GM12878 (cell line): ENCODE measurements at regions not wholly inside any gene's neighbourhood (a gene's known extent, or its start where the extent isn't known, plus 50 kb on each side); places are given as distances from the start of the nearest gene placed in this dataset.

ENCODE experiments used
- ATAC-seq: fragments of 200-7000 bp; cut with Tn5 transposase; 3 replicates; pipeline ENCODE4 v1.9.1; 2020; ENCODE audit warnings: mild to moderate bottlenecking, moderate library complexity
- BruUV-seq: library from RNA; stranded (reverse); fragments of 400-500 nt; replicated peaks from 2 replicates; lab custom pipeline; 2021; lab: Mats Ljungman, UMichigan
- CTCF ChIA-PET: fragments of 300-600 bp; sonication (Branson Sonifier 250); formaldehyde crosslinking; extraction: SDS; loops from one replicate; lab custom pipeline; 2021; ENCODE audit warnings: inconsistent platforms; lab: Yijun Ruan, JAX
- POLR2A ChIA-PET: fragments of 350-600 bp; formaldehyde crosslinking; extraction: SDS; loops from one replicate; lab custom pipeline; 2021; ENCODE audit warnings: inconsistent platforms; lab: Charles Lee
- RAD21 ChIA-PET: fragments of 300-600 bp; sonication (Branson Sonifier 250); formaldehyde crosslinking; loops from one replicate; lab custom pipeline; 2023; ENCODE audit warnings: antibody characterized with exemption; ENCODE audit not compliant: unreplicated experiment; lab: Charles Lee
- SMC1A ChIA-PET: fragments of 300-600 bp; sonication (Branson Sonifier 250); formaldehyde crosslinking; loops from one replicate; lab custom pipeline; 2023; ENCODE audit not compliant: unreplicated experiment, uncharacterized antibody; lab: Charles Lee
- DNase-seq: peaks from one replicate; pipeline ENCODE4 v3.0.0-alpha.2; 2011; ENCODE audit warnings: low read depth, low spot score
- FAIRE-seq: peaks from 3 replicates; lab custom pipeline; 2011; peaks lifted over from hg19 to GRCh38; lab: Jason Lieb, UNC
- H2AFZ ChIP-seq: 2 replicates; pipeline ENCODE4 v1.6.0; 2011; ENCODE audit warnings: low read depth, low read length, control low read depth; ENCODE audit not compliant: control insufficient read depth
- H3K27ac ChIP-seq: 2 replicates; pipeline ENCODE4 v1.5.1; 2011; ENCODE audit warnings: control low read depth; ENCODE audit not compliant: control insufficient read depth, insufficient read depth
- H3K27me3 ChIP-seq, 2 experiments: replicated peaks in 1 of 2; 2 replicates each; pipeline versions ENCODE4 v1.6.0 to v1.6.1; 2011; ENCODE audit warnings: low read length in 1 of 2; ENCODE audit not compliant: control insufficient read depth in 2 of 2, insufficient read depth in 2 of 2
- H3K36me3 ChIP-seq, 2 experiments: 2 replicates each; pipeline ENCODE4 v1.5.1; 2011; ENCODE audit warnings: low read length in 1 of 2; ENCODE audit not compliant: control insufficient read depth in 2 of 2, insufficient read depth in 2 of 2
- H3K4me1 ChIP-seq: 2 replicates; pipeline ENCODE4 v1.6.1; 2011; ENCODE audit warnings: mild to moderate bottlenecking, low read length, moderate library complexity, mixed read lengths; ENCODE audit not compliant: control insufficient read depth, insufficient read depth
- H3K4me2 ChIP-seq: 2 replicates; pipeline ENCODE4 v1.6.0; 2011; ENCODE audit warnings: control low read depth; ENCODE audit not compliant: control insufficient read depth, insufficient read depth
- H3K4me3 ChIP-seq: fragments of 200-600 bp; sonication (generic); 2 replicates; pipeline ENCODE4 v1.5.1; 2016
- H3K79me2 ChIP-seq: 2 replicates; pipeline ENCODE4 v1.6.0; 2011; ENCODE audit warnings: low read length; ENCODE audit not compliant: control insufficient read depth, insufficient read depth
- H3K9ac ChIP-seq: 2 replicates; pipeline ENCODE4 v1.8.0; 2011; ENCODE audit warnings: low read length, control low read depth, mixed read lengths; ENCODE audit not compliant: control insufficient read depth, insufficient read depth
- H3K9me3 ChIP-seq: replicated peaks from 3 replicates; pipeline ENCODE4 v1.5.1; 2011; ENCODE audit warnings: mild to moderate bottlenecking, low read length; ENCODE audit not compliant: control insufficient read depth, insufficient read depth
- H4K20me1 ChIP-seq: 2 replicates; pipeline ENCODE4 v1.6.0; 2011; ENCODE audit not compliant: control insufficient read depth, insufficient read depth
- KAT2A ChIP-seq: conservative IDR thresholded peaks from 2 replicates; pipeline ENCODE4 v1.6.1; 2011; ENCODE audit warnings: low read depth, low read length; ENCODE audit not compliant: control insufficient read depth
- TCF3 ChIP-seq: IDR thresholded peaks from 2 replicates; pipeline ENCODE4 v1.6.1; 2012; ENCODE audit warnings: low read depth, mild to moderate bottlenecking, low read length, borderline replicate concordance; ENCODE audit not compliant: insufficient read depth
- WGBS: methylation state at CpG from one replicate; pipeline ENCODE4 v1.1.6; 2016; ENCODE audit warnings: low lambda C conversion rate; ENCODE audit not compliant: insufficient replicate concordance, insufficient coverage; ENCODE audit errors: missing lambda C conversion rate; 5-methylcytosine and 5-hydroxymethylcytosine counted together
- in situ Hi-C: fragments of 300-500 bp; cut with MboI; formaldehyde crosslinking; loops from 9 replicates; pipeline ENCODE4 v1.14.3; 2018; ENCODE audit warnings: mixed read lengths
- intact Hi-C: fragments of 100-400 bp; cut with micrococcal nuclease; formaldehyde crosslinking; loops from one replicate; pipeline ENCODE4 v1.14.2; 2022; ENCODE audit not compliant: unreplicated experiment
- TF ChIP-seq, protein P1 (sequence below): fragments of 150-350 bp; IDR thresholded peaks from 2 replicates; pipeline ENCODE4 v1.6.1; 2016; ENCODE audit warnings: low read depth, low read length

DNA sequence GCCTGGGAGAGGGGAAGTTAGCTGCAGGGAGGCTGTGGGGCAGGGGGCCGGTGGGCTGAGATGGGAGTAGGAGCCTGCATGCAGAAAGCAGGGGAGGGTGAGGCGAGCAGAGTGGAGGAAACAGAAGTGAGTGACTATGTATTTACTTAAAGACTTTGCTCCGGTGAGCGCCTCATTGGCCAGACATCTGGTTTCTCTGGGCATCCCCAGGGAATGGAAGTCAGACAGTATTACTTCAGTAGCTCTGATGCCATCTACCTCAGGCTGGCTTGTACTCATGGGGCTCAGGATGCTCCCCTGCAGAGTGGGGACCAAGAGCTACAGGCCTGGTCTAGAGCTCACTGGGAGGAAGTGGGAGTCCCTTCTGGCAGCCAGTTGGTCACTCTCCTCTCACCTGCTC, 78.2 kb upstream of the ARAP3 start (continued):
- TF ChIP-seq, protein P1, sequence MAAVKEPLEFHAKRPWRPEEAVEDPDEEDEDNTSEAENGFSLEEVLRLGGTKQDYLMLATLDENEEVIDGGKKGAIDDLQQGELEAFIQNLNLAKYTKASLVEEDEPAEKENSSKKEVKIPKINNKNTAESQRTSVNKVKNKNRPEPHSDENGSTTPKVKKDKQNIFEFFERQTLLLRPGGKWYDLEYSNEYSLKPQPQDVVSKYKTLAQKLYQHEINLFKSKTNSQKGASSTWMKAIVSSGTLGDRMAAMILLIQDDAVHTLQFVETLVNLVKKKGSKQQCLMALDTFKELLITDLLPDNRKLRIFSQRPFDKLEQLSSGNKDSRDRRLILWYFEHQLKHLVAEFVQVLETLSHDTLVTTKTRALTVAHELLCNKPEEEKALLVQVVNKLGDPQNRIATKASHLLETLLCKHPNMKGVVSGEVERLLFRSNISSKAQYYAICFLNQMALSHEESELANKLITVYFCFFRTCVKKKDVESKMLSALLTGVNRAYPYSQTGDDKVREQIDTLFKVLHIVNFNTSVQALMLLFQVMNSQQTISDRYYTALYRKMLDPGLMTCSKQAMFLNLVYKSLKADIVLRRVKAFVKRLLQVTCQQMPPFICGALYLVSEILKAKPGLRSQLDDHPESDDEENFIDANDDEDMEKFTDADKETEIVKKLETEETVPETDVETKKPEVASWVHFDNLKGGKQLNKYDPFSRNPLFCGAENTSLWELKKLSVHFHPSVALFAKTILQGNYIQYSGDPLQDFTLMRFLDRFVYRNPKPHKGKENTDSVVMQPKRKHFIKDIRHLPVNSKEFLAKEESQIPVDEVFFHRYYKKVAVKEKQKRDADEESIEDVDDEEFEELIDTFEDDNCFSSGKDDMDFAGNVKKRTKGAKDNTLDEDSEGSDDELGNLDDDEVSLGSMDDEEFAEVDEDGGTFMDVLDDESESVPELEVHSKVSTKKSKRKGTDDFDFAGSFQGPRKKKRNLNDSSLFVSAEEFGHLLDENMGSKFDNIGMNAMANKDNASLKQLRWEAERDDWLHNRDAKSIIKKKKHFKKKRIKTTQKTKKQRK = no peak
- no peak for TF ChIP-seq KAT2A

DNA sequence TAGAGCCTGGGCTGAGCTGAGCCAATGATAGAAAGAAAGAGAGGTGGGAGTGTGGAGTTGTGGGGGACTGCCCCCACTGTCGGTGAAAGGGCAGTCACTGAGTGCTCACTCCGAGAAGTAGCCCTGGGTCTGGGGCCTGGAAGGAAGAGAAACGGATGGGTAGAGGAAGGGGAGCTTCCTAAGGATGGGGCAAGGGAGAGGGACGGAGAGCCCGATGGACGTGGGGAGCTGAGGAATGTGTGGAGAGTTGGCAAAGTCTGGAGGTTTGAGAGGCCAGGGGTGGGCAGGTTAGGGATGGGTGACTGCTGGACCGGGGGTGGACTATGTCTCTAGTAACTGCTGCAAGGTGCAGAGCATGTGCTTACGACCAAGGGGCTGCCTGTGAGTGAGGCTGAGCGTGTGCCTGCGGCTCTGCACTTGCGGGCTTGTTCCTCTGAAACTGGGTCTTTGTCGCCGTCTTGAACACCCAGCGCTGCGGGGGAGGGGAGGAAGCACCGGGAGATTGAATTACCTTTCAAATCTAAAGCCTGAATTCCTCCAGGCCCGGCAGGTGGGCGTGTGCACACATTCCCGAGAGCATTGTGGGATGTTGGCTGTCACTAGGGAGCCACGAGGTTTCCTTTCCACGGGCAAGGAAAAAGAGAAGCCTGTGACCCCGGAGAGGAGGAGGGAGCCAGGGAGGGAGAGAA, 76.4 kb upstream of the ARAP3 start:
- intact Hi-C loops = no loop called here
- BruUV-seq = no TSS peak
- no peak overlapping the region for H3K27ac ChIP-seq

More for the DNA sequence above, 76.4 kb upstream of the ARAP3 start:
- ChIA-PET RAD21 (no interaction called here), POLR2A (no interaction called here), CTCF (no interaction called here), SMC1A (no interaction called here)
- no peaks in the 10 kb centered on the region for H3K4me1 ChIP-seq
- no peaks in the 10 kb centered on the region for H3K9me3 ChIP-seq
- H3K79me2 ChIP-seq = no peaks in the 10 kb centered on the region
- H2AFZ ChIP-seq = no peak overlapping the region
- no peak overlapping the region for H3K9ac ChIP-seq
- no peak for DNase-seq
- no peak overlapping the region for H3K4me3 ChIP-seq
- H3K27me3 ChIP-seq = peaks cover 3 to 10% of the 10 kb centered on the region in 2 experiments; a peak in 3 of 4 replicates
- H3K4me2 ChIP-seq = no peak overlapping the region
- H3K36me3 ChIP-seq = no peaks in the 10 kb centered on the region
- no peaks in the 10 kb centered on the region for H4K20me1 ChIP-seq
- no peak for FAIRE-seq
- in situ Hi-C loops = no loop called here
- TF ChIP-seq TCF3 = no peak
- ATAC-seq = no peak
- 4% methylated on average over 22 of the region's 22 CpGs for WGBS
